Right lobe of liver (tissue), 6 donors: ENCODE measurements at regions not wholly inside any gene's neighbourhood (a gene's known extent, or its start where the extent isn't known, plus 50 kb on each side); places are given as distances from the start of the nearest gene placed in this dataset.

Experiments used
- ATAC-seq, 4 donors: fragments of 200-7000 bp; cut with Tn5 transposase; one replicate each; pipeline ENCODE4 v1.9.1; 2020; ENCODE audit warnings: mild to moderate bottlenecking in 4 of 4, moderate library complexity in 4 of 4
- DNase-seq, 3 donors: peaks; one replicate each; pipeline ENCODE4 v3.0.0-alpha.2; 2020
- H3K27ac ChIP-seq, 3 donors: fragments of 200-600 bp; one replicate each; pipeline ENCODE4 v1.8.0; 2022
- H3K27me3 ChIP-seq, 2 donors: fragments of 200-600 bp; one replicate each; pipeline ENCODE4 v1.8.0; 2022
- H3K36me3 ChIP-seq, 4 donors: fragments of 200-600 bp; sonication (generic) in 1 of 4; one replicate each; pipeline versions ENCODE4 v1.5.1 to v1.8.0; 2017 to 2022; ENCODE audit warnings: control low read depth in 1 of 4
- H3K4me1 ChIP-seq, 4 donors: fragments of 200-600 bp; sonication (generic) in 1 of 4; one replicate each; pipeline versions ENCODE4 v1.5.1 to v1.8.0; 2017 to 2022; ENCODE audit warnings: control low read depth in 1 of 4
- H3K4me3 ChIP-seq, 3 donors: fragments of 200-600 bp; one replicate each; pipeline ENCODE4 v1.8.0; 2022
- H3K9me3 ChIP-seq, 4 donors: fragments of 200-600 bp; sonication (generic) in 1 of 4; one replicate each; pipeline versions ENCODE4 v1.5.1 to v1.8.0; 2017 to 2022; ENCODE audit warnings: control low read depth in 1 of 4
- CTCF ChIP-seq, 4 donors: fragments of 200-600 bp in 3 of 4; fragments of 450-650 bp in 1 of 4; IDR thresholded peaks; one replicate each; pipeline versions ENCODE4 v1.5.1 to v1.8.0; 2016 to 2022; ENCODE audit warnings: antibody characterized with exemption in 4 of 4, mild to moderate bottlenecking in 2 of 4
- POLR2A ChIP-seq: fragments of 450-650 bp; IDR thresholded peaks from one replicate; pipeline ENCODE4 v1.6.1; 2017; ENCODE audit warnings: antibody characterized with exemption, mild to moderate bottlenecking
- WGBS: methylation state at CpG from one replicate; pipeline ENCODE4 v1.1.6; 2018; ENCODE audit warnings: low coverage, low lambda C conversion rate; ENCODE audit not compliant: insufficient coverage; ENCODE audit errors: missing lambda C conversion rate; 5-methylcytosine and 5-hydroxymethylcytosine counted together
- intact Hi-C, 2 donors: fragments of 100-400 bp; cut with DNase I; formaldehyde crosslinking; loops; one replicate each; pipeline versions ENCODE4 v1.11.2 to v1.14.1; 2022
- donor health status: DM: no; HTN: yes; CAD: no.
- donor health status: DM: no; HTN: no; CAD: no.
- donor health status: DM: no; HTN: no; CAD: no.
- donor health status: DM: no; HTN: yes; CAD: no.
- donor health status: DM: no; HTN: yes; CAD: no.

GRCh38 chr5:117741655-117742206, 1167.1 kb upstream of the SEMA6A start:
- Histone ChIP-seq H3K36me3 (no peaks in the 10 kb centered on the region), H3K4me3 (no peak overlapping the region), H3K27ac (no peak overlapping the region), H3K9me3 (no peaks in the 10 kb centered on the region), H3K4me1 (no peaks in the 10 kb centered on the region), H3K27me3 (no peaks in the 10 kb centered on the region)
- TF ChIP-seq CTCF (IDR thresholded peaks at IDR 0.05) (no peak), POLR2A (no peak)
- intact Hi-C loops, result no loop called here
- no peak for DNase-seq
- WGBS, result 31% methylated on average over 1 of the region's 1 CpG
- no peak for ATAC-seq

- Histone ChIP-seq H3K36me3 (no peaks in the 10 kb centered on the region), H3K4me1 (no peaks in the 10 kb centered on the region), H3K27me3 (no peaks in the 10 kb centered on the region), H3K27ac (no peak overlapping the region), H3K4me3 (no peak overlapping the region), H3K9me3 (no peaks in the 10 kb centered on the region)
- ATAC-seq, result no peak
- no peak for DNase-seq
- intact Hi-C loops, result no loop called here
- TF ChIP-seq CTCF (IDR thresholded peaks at IDR 0.05), result no peak
- no peak for TF ChIP-seq POLR2A
Observed at GRCh38 chr5:117740268-117740667, 1165.6 kb upstream of the SEMA6A start.

- Histone ChIP-seq H3K27ac (no peak overlapping the region), H3K4me1 (no peaks in the 10 kb centered on the region), H3K27me3 (no peaks in the 10 kb centered on the region), H3K36me3 (no peaks in the 10 kb centered on the region), H3K4me3 (no peak overlapping the region), H3K9me3 (no peaks in the 10 kb centered on the region)
- TF ChIP-seq CTCF (IDR thresholded peaks at IDR 0.05) (no peak), POLR2A (no peak)
- no peak for ATAC-seq
- intact Hi-C loops, result no loop called here
- DNase-seq, result no peak
- 87% methylated on average over 2 of the region's 3 CpGs for WGBS
Observed at GRCh38 chr5:117738571-117738970, 1163.9 kb upstream of the SEMA6A start.

GRCh38 chr5:117736698-117737097, 1162.1 kb upstream of the SEMA6A start:
- intact Hi-C loops, result no loop called here
- H3K27ac ChIP-seq, result no peak overlapping the region
- DNase-seq, result no peak
- no peaks in the 10 kb centered on the region for H3K4me1 ChIP-seq
- ATAC-seq, result no peak
- no peaks in the 10 kb centered on the region for H3K9me3 ChIP-seq
- H3K4me3 ChIP-seq, result no peak overlapping the region
- H3K27me3 ChIP-seq, result no peaks in the 10 kb centered on the region
- TF ChIP-seq POLR2A, result no peak
- TF ChIP-seq CTCF (IDR thresholded peaks at IDR 0.05), result no peak
- no peaks in the 10 kb centered on the region for H3K36me3 ChIP-seq
- 58% methylated on average over 2 of the region's 2 CpGs for WGBS

- Histone ChIP-seq H3K36me3 (no peaks in the 10 kb centered on the region), H3K4me3 (no peak overlapping the region), H3K4me1 (no peaks in the 10 kb centered on the region), H3K27ac (no peak overlapping the region), H3K27me3 (no peaks in the 10 kb centered on the region), H3K9me3 (no peaks in the 10 kb centered on the region)
- TF ChIP-seq CTCF (IDR thresholded peaks at IDR 0.05), result no peak
- TF ChIP-seq POLR2A, result no peak
- ATAC-seq, result no peak
- DNase-seq, result no peak
- 58% methylated on average over 4 of the region's 4 CpGs for WGBS
- intact Hi-C loops, result no loop called here
Observed at GRCh38 chr5:117734056-117734455, 1159.4 kb upstream of the SEMA6A start.
